HG02840 (cell line): ENCODE measurements at regions not wholly inside any gene's neighbourhood (a gene's known extent, or its start where the extent isn't known, plus 50 kb on each side); places are given as distances from the start of the nearest gene placed in this dataset.
"Not testable (repeated sequence)": the region's sequence is repeated elsewhere in the genome, so short reads cannot be mapped to it uniquely, and the experiment has no call there.

Experiments used
- ATAC-seq: cut with Tn5 transposase; IDR thresholded peaks from one replicate; pipeline ENCODE4 v1.9.1; 2021; ENCODE audit warnings: mild to moderate bottlenecking, moderate library complexity, moderate number of reproducible peaks; ENCODE audit not compliant: unreplicated experiment, low FRiP score

GRCh38 chr12:59407799-59408198 lies 188.0 kb upstream of the SLC16A7 start:
- ATAC-seq = no peak

GRCh38 chr12:59405992-59406391 lies 189.8 kb upstream of the SLC16A7 start:
- ATAC-seq = no peak

GRCh38 chr12:59404109-59404650 lies 191.6 kb upstream of the SLC16A7 start:
- no peak for ATAC-seq

- no peak for ATAC-seq
Measured at GRCh38 chr12:59403259-59403932, 192.4 kb upstream of the SLC16A7 start.

GRCh38 chr12:59401862-59402261 lies 194.0 kb upstream of the SLC16A7 start:
- ATAC-seq = no peak

- no peak for ATAC-seq
Measured at GRCh38 chr12:59398164-59398563, 197.7 kb upstream of the SLC16A7 start.

- no peak for ATAC-seq
Measured at GRCh38 chr12:59396919-59397318, 198.9 kb upstream of the SLC16A7 start.

GRCh38 chr12:59396519-59396918 lies 199.3 kb upstream of the SLC16A7 start:
- ATAC-seq = no peak

GRCh38 chr12:59395310-59395709 lies 200.5 kb upstream of the SLC16A7 start:
- ATAC-seq = not testable (repeated sequence)

GRCh38 chr12:59393506-59393905 lies 202.3 kb upstream of the SLC16A7 start:
- no peak for ATAC-seq

- ATAC-seq = no peak
Measured at GRCh38 chr12:59389968-59390576, 205.8 kb upstream of the SLC16A7 start.

- no peak for ATAC-seq
Measured at GRCh38 chr12:59388694-59389093, 207.1 kb upstream of the SLC16A7 start.

GRCh38 chr12:59388176-59388575 lies 207.7 kb upstream of the SLC16A7 start:
- ATAC-seq = no peak

GRCh38 chr12:59386236-59386635 lies 209.6 kb upstream of the SLC16A7 start:
- no peak for ATAC-seq

GRCh38 chr12:59383079-59383822 lies 212.6 kb upstream of the SLC16A7 start:
- ATAC-seq = no peak

- no peak for ATAC-seq
Measured at GRCh38 chr12:59382282-59383078, 213.3 kb upstream of the SLC16A7 start.

- ATAC-seq = no peak
Measured at GRCh38 chr12:59381106-59381505, 214.7 kb upstream of the SLC16A7 start.

GRCh38 chr12:59375633-59376032 lies 220.2 kb upstream of the SLC16A7 start:
- ATAC-seq = no peak

- ATAC-seq = no peak
Measured at GRCh38 chr12:59374783-59375182, 221.0 kb upstream of the SLC16A7 start.

GRCh38 chr12:59372956-59373355 lies 222.9 kb upstream of the SLC16A7 start:
- no peak for ATAC-seq

- no peak for ATAC-seq
Measured at GRCh38 chr12:59370933-59371332, 224.9 kb upstream of the SLC16A7 start.
